Epithelial cell of proximal tubule (primary cell): ENCODE measurements at regions not wholly inside any gene's neighbourhood (a gene's known extent, or its start where the extent isn't known, plus 50 kb on each side); places are given as distances from the start of the nearest gene placed in this dataset.
"Not testable (repeated sequence)": the region's sequence is repeated elsewhere in the genome, so short reads cannot be mapped to it uniquely, and the experiment has no call there.

Source experiments
- DNase-seq: peaks from one replicate; pipeline ENCODE4 v3.0.0-alpha.2; 2011; ENCODE audit warnings: low read depth
- H3K4me3 ChIP-seq: 2 replicates; pipeline ENCODE4 v1.5.1; 2011; ENCODE audit warnings: low read depth, mild to moderate bottlenecking, low read length
- CTCF ChIP-seq: conservative IDR thresholded peaks from 2 replicates; pipeline ENCODE4 v1.5.1; 2012; ENCODE audit warnings: low read depth, mild to moderate bottlenecking, low read length

DNA sequence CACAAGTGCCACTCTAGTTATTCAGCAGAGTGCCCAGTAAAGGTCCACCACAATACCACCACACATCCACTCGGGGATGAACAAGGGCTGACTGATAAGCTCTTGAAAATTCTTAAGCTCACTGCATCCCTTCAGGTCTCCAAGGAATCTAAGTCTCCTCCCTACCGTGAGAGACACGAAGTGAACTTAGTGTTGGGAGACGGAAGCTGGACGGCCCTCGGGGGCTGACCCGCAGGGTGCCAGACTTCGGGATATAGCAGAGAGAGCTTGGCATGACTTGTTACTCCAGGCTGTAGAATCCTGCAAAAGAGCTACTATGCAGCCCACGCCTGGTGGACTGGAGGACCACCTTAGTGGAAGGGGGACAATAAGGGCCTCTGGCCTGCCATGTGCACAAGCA, 75.1 kb downstream of the LYZL1 start:
- DNase-seq, H3K4me3 ChIP-seq: not testable (repeated sequence)

DNA sequence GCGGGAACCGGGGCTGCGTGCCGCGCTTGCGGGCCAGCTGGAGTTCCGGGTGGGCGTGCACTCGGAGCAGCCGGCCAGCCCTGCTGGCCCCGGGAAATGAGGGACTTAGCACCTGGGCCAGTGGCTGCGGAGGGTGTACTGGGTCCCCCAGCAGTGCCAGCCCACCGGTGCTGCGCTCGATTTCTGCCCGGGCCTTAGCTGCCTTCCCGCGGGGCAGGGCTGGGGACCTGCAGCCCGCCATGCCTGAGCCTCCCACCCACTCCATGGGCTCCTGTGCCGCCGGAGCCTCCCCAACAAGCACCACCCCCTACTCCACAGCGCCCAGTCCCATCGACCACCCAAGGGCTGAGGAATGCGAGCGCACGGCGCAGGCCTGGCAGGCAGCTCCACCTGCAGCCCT, 77.3 kb downstream of the LYZL1 start:
- not testable (repeated sequence) for H3K4me3 ChIP-seq, DNase-seq

GRCh38 chr10:29369419-29369818, 80.5 kb downstream of the LYZL1 start:
- no peak for DNase-seq
- no peak for TF ChIP-seq CTCF
- H3K4me3 ChIP-seq = no peak overlapping the region

DNA sequence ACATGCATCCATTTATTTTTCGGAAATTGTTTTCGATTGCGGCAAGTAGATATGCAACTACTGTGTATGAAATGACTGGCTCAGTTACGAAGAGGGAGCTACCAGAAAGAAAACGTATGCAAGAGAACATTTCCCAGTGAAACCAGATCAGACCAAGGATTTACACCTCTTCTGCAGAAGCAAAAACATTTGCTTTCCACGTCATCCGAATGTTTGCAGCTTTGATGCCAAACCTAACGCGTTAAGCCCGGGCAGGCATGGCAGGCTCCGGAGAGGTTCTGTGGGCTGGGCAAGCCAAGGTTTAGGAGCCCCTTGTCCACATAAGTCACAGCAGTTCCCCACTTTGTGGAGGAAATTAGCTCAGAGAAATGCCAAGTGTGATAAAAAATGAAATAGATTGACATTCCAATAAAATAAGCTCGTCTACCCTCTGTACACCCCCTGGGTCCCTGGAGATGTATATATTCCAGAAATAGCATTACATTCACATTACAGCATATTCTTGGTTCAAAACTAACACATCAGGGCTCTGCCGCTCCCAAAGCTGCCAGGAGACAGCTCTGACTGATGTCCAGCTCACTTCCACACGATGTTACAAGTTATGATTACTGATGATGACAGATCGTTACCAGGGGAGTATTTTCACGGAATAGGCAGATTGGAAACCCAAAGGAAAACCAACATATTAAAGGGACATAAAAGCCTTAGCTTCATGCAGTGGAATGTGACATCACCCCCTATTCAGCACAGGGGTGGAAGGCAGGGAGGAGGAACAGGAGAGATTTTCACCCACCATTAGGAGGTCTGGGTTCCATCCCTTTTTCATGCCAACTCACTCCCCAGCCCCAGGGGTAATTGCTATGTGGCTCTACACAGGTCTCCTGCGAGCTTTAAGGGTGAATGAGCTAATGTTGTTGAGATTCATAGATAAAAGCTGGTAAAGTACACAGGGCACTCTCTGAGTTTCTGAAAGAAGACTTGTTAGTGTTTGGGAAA, 81.5 kb downstream of the LYZL1 start:
- H3K4me3 ChIP-seq = no peak overlapping the region
- no peak for TF ChIP-seq CTCF
- DNase-seq = no peak

GRCh38 chr10:29372920-29373319, 84.0 kb downstream of the LYZL1 start:
- DNase-seq = no peak
- no peak for TF ChIP-seq CTCF
- no peak overlapping the region for H3K4me3 ChIP-seq

DNA sequence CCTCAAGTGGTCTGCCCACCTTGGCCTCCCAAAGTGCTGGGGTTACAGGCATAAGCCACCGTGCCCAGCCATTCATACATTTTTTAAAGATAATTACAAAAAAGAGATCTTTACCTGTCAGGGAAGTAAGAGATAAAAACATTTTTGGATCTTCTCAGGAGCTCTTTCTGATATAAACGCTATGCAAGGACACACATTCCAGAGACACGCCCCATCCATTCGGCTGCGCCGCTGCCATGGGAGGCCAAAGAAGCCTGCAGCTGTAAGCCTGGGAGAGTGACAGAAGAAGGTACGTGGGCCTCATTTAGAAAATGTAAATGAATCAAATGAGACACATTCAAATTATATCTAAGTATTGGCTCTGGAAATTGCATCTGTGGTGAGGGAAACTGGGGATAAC, 85.3 kb downstream of the LYZL1 start:
- DNase-seq = no peak
- no peak for TF ChIP-seq CTCF
- no peak overlapping the region for H3K4me3 ChIP-seq

DNA sequence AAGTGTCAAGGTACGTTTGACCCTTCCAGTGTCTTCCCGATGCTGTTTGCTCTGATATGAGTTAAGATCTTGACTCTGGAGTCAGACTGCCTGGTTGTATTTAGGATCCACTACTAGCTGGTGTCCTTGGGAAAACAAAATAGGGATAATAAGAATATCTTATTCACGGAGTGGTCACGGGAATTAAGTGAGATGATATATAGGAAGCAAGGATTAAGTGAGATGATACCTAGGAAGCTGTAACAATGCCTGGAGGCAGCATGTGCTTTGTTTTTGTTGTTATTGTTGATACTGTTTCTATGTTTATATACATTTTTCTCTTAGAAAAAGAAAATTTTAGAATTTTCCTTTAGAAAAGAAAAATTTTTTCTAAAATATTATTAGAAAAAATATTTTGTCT, 87.0 kb downstream of the LYZL1 start:
- H3K4me3 ChIP-seq = no peak overlapping the region
- no peak for TF ChIP-seq CTCF
- DNase-seq = no peak

GRCh38 chr10:29377333-29377961, 88.6 kb downstream of the LYZL1 start:
- DNase-seq = no peak
- H3K4me3 ChIP-seq = no peak overlapping the region
- peak; percentile 85 for TF ChIP-seq CTCF
